ENCODE measurements at regions not wholly inside any gene's neighbourhood (a gene's known extent, or its start where the extent isn't known, plus 50 kb on each side); places are given as distances from the start of the nearest gene placed in this dataset.
"Not testable (repeated sequence)": the region's sequence is repeated elsewhere in the genome, so short reads cannot be mapped to it uniquely, and the experiment has no call there.

GRCh38 chr4:163697121-163697520 is 202.6 kb downstream of the TMA16 start:
- H3K79me1 ChIP-seq (ENCODE audit: low read length): no peaks in the 10 kb centered on the region
- H3K4ac ChIP-seq (ENCODE audit: low read depth, low read length): no peak overlapping the region
- no peak overlapping the region for H2BK5ac ChIP-seq (ENCODE audit: low read length)
- H3K4me1 ChIP-seq (ENCODE audit: control insufficient read depth, low read depth, low read length): no peaks in the 10 kb centered on the region
- no peak overlapping the region for H3K18ac ChIP-seq (ENCODE audit: low read length)
- no peak overlapping the region for H3K27ac ChIP-seq (ENCODE audit: low read depth, low read length)
- H3K36me3 ChIP-seq (ENCODE audit: control insufficient read depth, insufficient read depth, low read length): no peaks in the 10 kb centered on the region
- H2BK15ac ChIP-seq (replicated peaks; ENCODE audit: low read depth): no peak overlapping the region
- no peaks in the 10 kb centered on the region for H3K79me2 ChIP-seq (ENCODE audit: control insufficient read depth, insufficient read depth, low read length)
- no peak overlapping the region for H3K9ac ChIP-seq (ENCODE audit: low read length)
- H3K23ac ChIP-seq (ENCODE audit: low read length): no peak overlapping the region
- H3K56ac ChIP-seq (ENCODE audit: low read length): no peak overlapping the region
- DNase-seq: no peak
- H4K8ac ChIP-seq (ENCODE audit: low read depth, low read length): no peak overlapping the region
- H3K4me3 ChIP-seq (ENCODE audit: low read length): no peak overlapping the region
- no peak overlapping the region for H3K4me2 ChIP-seq (ENCODE audit: low read length)
- no CpG with 5 or more reads among the region's 3 CpGs for WGBS (ENCODE audit: extremely low coverage, insufficient coverage, low lambda C conversion rate)
- H2AK5ac ChIP-seq (ENCODE audit: low read length): no peak overlapping the region
- no peaks in the 10 kb centered on the region for H3K27me3 ChIP-seq (ENCODE audit: insufficient read depth, low read length, poor library complexity)
- no peak overlapping the region for H2BK120ac ChIP-seq (ENCODE audit: low read depth, low read length)
- H4K5ac ChIP-seq (ENCODE audit: low read length): no peak overlapping the region

- H3K9ac ChIP-seq (ENCODE audit: low read length); H4K8ac ChIP-seq (ENCODE audit: low read depth, low read length): not testable (repeated sequence)
- no CpG with 5 or more reads among the region's 4 CpGs for WGBS (ENCODE audit: extremely low coverage, insufficient coverage, low lambda C conversion rate)
Measured at GRCh38 chr4:163700383-163700782, 205.9 kb downstream of the TMA16 start.

GRCh38 chr4:163701916-163702315 is 207.4 kb downstream of the TMA16 start:
- H3K27me3 ChIP-seq (ENCODE audit: insufficient read depth, low read length, poor library complexity): no peaks in the 10 kb centered on the region
- no peak for DNase-seq
- WGBS (ENCODE audit: extremely low coverage, insufficient coverage, low lambda C conversion rate): no CpG with 5 or more reads among the region's 5 CpGs
- no peak overlapping the region for H3K4me2 ChIP-seq (ENCODE audit: low read length)
- H3K4me3 ChIP-seq (ENCODE audit: low read length): no peak overlapping the region
- no peak overlapping the region for H2AK5ac ChIP-seq (ENCODE audit: low read length)
- H4K8ac ChIP-seq (ENCODE audit: low read depth, low read length): no peak overlapping the region
- H4K5ac ChIP-seq (ENCODE audit: low read length): no peak overlapping the region
- no peak overlapping the region for H2BK5ac ChIP-seq (ENCODE audit: low read length)
- no peak overlapping the region for H3K4ac ChIP-seq (ENCODE audit: low read depth, low read length)
- no peaks in the 10 kb centered on the region for H3K79me1 ChIP-seq (ENCODE audit: low read length)
- no peaks in the 10 kb centered on the region for H3K4me1 ChIP-seq (ENCODE audit: control insufficient read depth, low read depth, low read length)
- no peak overlapping the region for H3K9ac ChIP-seq (ENCODE audit: low read length)
- H3K27ac ChIP-seq (ENCODE audit: low read depth, low read length): no peak overlapping the region
- no peaks in the 10 kb centered on the region for H3K36me3 ChIP-seq (ENCODE audit: control insufficient read depth, insufficient read depth, low read length)
- no peak overlapping the region for H3K18ac ChIP-seq (ENCODE audit: low read length)
- H3K23ac ChIP-seq (ENCODE audit: low read length): no peak overlapping the region
- H2BK120ac ChIP-seq (ENCODE audit: low read depth, low read length): no peak overlapping the region
- H2BK15ac ChIP-seq (replicated peaks; ENCODE audit: low read depth): no peak overlapping the region
- no peaks in the 10 kb centered on the region for H3K79me2 ChIP-seq (ENCODE audit: control insufficient read depth, insufficient read depth, low read length)
- H3K56ac ChIP-seq (ENCODE audit: low read length): no peak overlapping the region

More at GRCh38 chr4:163700383-163700782, 205.9 kb downstream of the TMA16 start:
- H2BK15ac ChIP-seq (replicated peaks; ENCODE audit: low read depth); H2BK120ac ChIP-seq (ENCODE audit: low read depth, low read length); H3K27me3 ChIP-seq (ENCODE audit: insufficient read depth, low read length, poor library complexity); H3K56ac ChIP-seq (ENCODE audit: low read length); DNase-seq; H2BK5ac ChIP-seq (ENCODE audit: low read length); H2AK5ac ChIP-seq (ENCODE audit: low read length); H3K36me3 ChIP-seq (ENCODE audit: control insufficient read depth, insufficient read depth, low read length); H3K18ac ChIP-seq (ENCODE audit: low read length); H4K5ac ChIP-seq (ENCODE audit: low read length); H3K79me2 ChIP-seq (ENCODE audit: control insufficient read depth, insufficient read depth, low read length); H3K27ac ChIP-seq (ENCODE audit: low read depth, low read length); H3K4me2 ChIP-seq (ENCODE audit: low read length); H3K23ac ChIP-seq (ENCODE audit: low read length); H3K4me3 ChIP-seq (ENCODE audit: low read length); H3K4me1 ChIP-seq (ENCODE audit: control insufficient read depth, low read depth, low read length); H3K4ac ChIP-seq (ENCODE audit: low read depth, low read length); H3K79me1 ChIP-seq (ENCODE audit: low read length): not testable (repeated sequence)

- no peak overlapping the region for H3K18ac ChIP-seq (ENCODE audit: low read length)
- no peak overlapping the region for H3K9ac ChIP-seq (ENCODE audit: low read length)
- H2AK5ac ChIP-seq (ENCODE audit: low read length): no peak overlapping the region
- H4K8ac ChIP-seq (ENCODE audit: low read depth, low read length): no peak overlapping the region
- H3K27me3 ChIP-seq (ENCODE audit: insufficient read depth, low read length, poor library complexity): no peaks in the 10 kb centered on the region
- no peak overlapping the region for H2BK15ac ChIP-seq (replicated peaks; ENCODE audit: low read depth)
- no peaks in the 10 kb centered on the region for H3K79me1 ChIP-seq (ENCODE audit: low read length)
- no peak overlapping the region for H2BK5ac ChIP-seq (ENCODE audit: low read length)
- no peaks in the 10 kb centered on the region for H3K79me2 ChIP-seq (ENCODE audit: control insufficient read depth, insufficient read depth, low read length)
- no CpG with 5 or more reads among the region's 4 CpGs for WGBS (ENCODE audit: extremely low coverage, insufficient coverage, low lambda C conversion rate)
- no peak overlapping the region for H3K23ac ChIP-seq (ENCODE audit: low read length)
- H3K4me3 ChIP-seq (ENCODE audit: low read length): no peak overlapping the region
- no peak overlapping the region for H2BK120ac ChIP-seq (ENCODE audit: low read depth, low read length)
- H3K36me3 ChIP-seq (ENCODE audit: control insufficient read depth, insufficient read depth, low read length): no peaks in the 10 kb centered on the region
- H3K56ac ChIP-seq (ENCODE audit: low read length): no peak overlapping the region
- H4K5ac ChIP-seq (ENCODE audit: low read length): no peak overlapping the region
- no peak overlapping the region for H3K4ac ChIP-seq (ENCODE audit: low read depth, low read length)
- DNase-seq: no peak
- no peak overlapping the region for H3K27ac ChIP-seq (ENCODE audit: low read depth, low read length)
- H3K4me2 ChIP-seq (ENCODE audit: low read length): no peak overlapping the region
- no peaks in the 10 kb centered on the region for H3K4me1 ChIP-seq (ENCODE audit: control insufficient read depth, low read depth, low read length)
Measured at GRCh38 chr4:163702736-163703135, 208.2 kb downstream of the TMA16 start.

GRCh38 chr4:163703251-163703650 is 208.8 kb downstream of the TMA16 start:
- H3K4me3 ChIP-seq (ENCODE audit: low read length): no peak overlapping the region
- no peaks in the 10 kb centered on the region for H3K4me1 ChIP-seq (ENCODE audit: control insufficient read depth, low read depth, low read length)
- H3K79me2 ChIP-seq (ENCODE audit: control insufficient read depth, insufficient read depth, low read length): no peaks in the 10 kb centered on the region
- no peak overlapping the region for H4K8ac ChIP-seq (ENCODE audit: low read depth, low read length)
- no peak overlapping the region for H2BK5ac ChIP-seq (ENCODE audit: low read length)
- DNase-seq: no peak
- H3K4me2 ChIP-seq (ENCODE audit: low read length): no peak overlapping the region
- no peak overlapping the region for H4K5ac ChIP-seq (ENCODE audit: low read length)
- H3K18ac ChIP-seq (ENCODE audit: low read length): no peak overlapping the region
- H3K27me3 ChIP-seq (ENCODE audit: insufficient read depth, low read length, poor library complexity): no peaks in the 10 kb centered on the region
- H3K9ac ChIP-seq (ENCODE audit: low read length): no peak overlapping the region
- no CpG with 5 or more reads among the region's 1 CpG for WGBS (ENCODE audit: extremely low coverage, insufficient coverage, low lambda C conversion rate)
- H3K36me3 ChIP-seq (ENCODE audit: control insufficient read depth, insufficient read depth, low read length): no peaks in the 10 kb centered on the region
- no peak overlapping the region for H3K23ac ChIP-seq (ENCODE audit: low read length)
- no peak overlapping the region for H3K56ac ChIP-seq (ENCODE audit: low read length)
- no peak overlapping the region for H3K27ac ChIP-seq (ENCODE audit: low read depth, low read length)
- H2BK120ac ChIP-seq (ENCODE audit: low read depth, low read length): no peak overlapping the region
- no peak overlapping the region for H2BK15ac ChIP-seq (replicated peaks; ENCODE audit: low read depth)
- H3K4ac ChIP-seq (ENCODE audit: low read depth, low read length): no peak overlapping the region
- no peak overlapping the region for H2AK5ac ChIP-seq (ENCODE audit: low read length)
- H3K79me1 ChIP-seq (ENCODE audit: low read length): no peaks in the 10 kb centered on the region

- Histone ChIP-seq H2BK15ac (replicated peaks; ENCODE audit: low read depth) (no peak overlapping the region), H3K9ac (ENCODE audit: low read length) (no peak overlapping the region), H3K4me3 (ENCODE audit: low read length) (no peak overlapping the region), H3K27me3 (ENCODE audit: insufficient read depth, low read length, poor library complexity) (no peaks in the 10 kb centered on the region), H4K8ac (ENCODE audit: low read depth, low read length) (no peak overlapping the region), H3K27ac (ENCODE audit: low read depth, low read length) (no peak overlapping the region), H3K79me1 (ENCODE audit: low read length) (no peaks in the 10 kb centered on the region), H3K36me3 (ENCODE audit: control insufficient read depth, insufficient read depth, low read length) (no peaks in the 10 kb centered on the region), H3K18ac (ENCODE audit: low read length) (no peak overlapping the region), H3K4me1 (ENCODE audit: control insufficient read depth, low read depth, low read length) (no peaks in the 10 kb centered on the region), H2BK120ac (ENCODE audit: low read depth, low read length) (no peak overlapping the region), H4K5ac (ENCODE audit: low read length) (no peak overlapping the region), H3K4me2 (ENCODE audit: low read length) (no peak overlapping the region), H3K79me2 (ENCODE audit: control insufficient read depth, insufficient read depth, low read length) (no peaks in the 10 kb centered on the region), H2BK5ac (ENCODE audit: low read length) (no peak overlapping the region), H3K23ac (ENCODE audit: low read length) (no peak overlapping the region), H3K56ac (ENCODE audit: low read length) (no peak overlapping the region), H3K4ac (ENCODE audit: low read depth, low read length) (no peak overlapping the region), H2AK5ac (ENCODE audit: low read length) (no peak overlapping the region)
- peak; percentile 23 for DNase-seq
Measured at GRCh38 chr4:163707873-163708272, 213.4 kb downstream of the TMA16 start.
